Parathyroid adenoma (tissue), 2 donors: ENCODE measurements at regions not wholly inside any gene's neighbourhood (a gene's known extent, or its start where the extent isn't known, plus 50 kb on each side); places are given as distances from the start of the nearest gene placed in this dataset.

Experiments used
- H2AFZ ChIP-seq: fragments of 300-600 bp; sonication (generic); one replicate; pipeline ENCODE4 v1.7.0; 2017; ENCODE audit warnings: antibody characterized with exemption, mild to moderate bottlenecking
- H3K27ac ChIP-seq: fragments of 300-600 bp; sonication (generic); one replicate; pipeline ENCODE4 v1.7.0; 2017
- H3K27me3 ChIP-seq: fragments of 300-600 bp; sonication (generic); one replicate; pipeline ENCODE4 v1.7.0; 2017; ENCODE audit warnings: low read length; ENCODE audit not compliant: control insufficient read depth, insufficient read depth
- H3K36me3 ChIP-seq: fragments of 300-600 bp; sonication (generic); one replicate; pipeline ENCODE4 v1.7.0; 2017; ENCODE audit warnings: low read length; ENCODE audit not compliant: control insufficient read depth, insufficient read depth
- H3K4me1 ChIP-seq: fragments of 300-600 bp; sonication (generic); one replicate; pipeline ENCODE4 v1.7.0; 2017; ENCODE audit warnings: control low read depth
- H3K4me2 ChIP-seq: fragments of 300-600 bp; sonication (generic); one replicate; pipeline ENCODE4 v1.7.0; 2017; ENCODE audit warnings: low read length
- H3K4me3 ChIP-seq: fragments of 300-600 bp; sonication (generic); one replicate; pipeline ENCODE4 v1.7.0; 2017; ENCODE audit warnings: low read depth, low read length
- H3K79me2 ChIP-seq: fragments of 300-600 bp; sonication (generic); one replicate; pipeline ENCODE4 v1.7.0; 2017; ENCODE audit warnings: control low read depth
- H3K9ac ChIP-seq: fragments of 300-600 bp; sonication (generic); one replicate; pipeline ENCODE4 v1.7.0; 2017; ENCODE audit warnings: mild to moderate bottlenecking
- H3K9me3 ChIP-seq: fragments of 300-600 bp; sonication (generic); one replicate; pipeline ENCODE4 v1.7.0; 2017; ENCODE audit warnings: low read length; ENCODE audit not compliant: control insufficient read depth
- TF ChIP-seq, protein P1 (sequence below): fragments of 300-600 bp; sonication (generic); IDR thresholded peaks from one replicate; pipeline ENCODE4 v1.7.0; 2017; ENCODE audit warnings: antibody characterized with exemption, mild to moderate bottlenecking
- donor health status: primary hyperparathyroidism.

DNA sequence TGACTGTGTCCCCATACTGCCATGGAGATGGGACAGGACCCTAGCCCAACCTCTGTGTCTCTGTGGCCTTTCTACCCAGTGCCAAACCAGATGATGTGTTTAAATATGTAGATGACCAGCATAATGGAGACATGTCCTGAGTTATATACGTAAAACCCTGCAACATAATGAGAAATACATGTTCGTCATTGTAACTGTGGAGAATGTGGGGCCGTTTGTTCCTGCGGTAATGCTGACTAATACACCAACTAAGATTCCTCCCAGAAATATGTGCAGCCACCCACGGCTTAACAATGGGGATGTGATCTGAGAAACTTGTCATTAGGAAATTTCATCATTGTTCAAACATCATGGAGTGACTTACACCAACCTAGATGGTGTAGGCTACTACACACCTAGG lies 71.7 kb upstream of the SIM2 start:
- no peaks in the 10 kb centered on the region for H3K4me1 ChIP-seq
- H3K27me3 ChIP-seq, result no peaks in the 10 kb centered on the region
- no peaks in the 10 kb centered on the region for H3K79me2 ChIP-seq
- no peaks in the 10 kb centered on the region for H3K36me3 ChIP-seq
- no peak overlapping the region for H3K4me3 ChIP-seq
- no peak overlapping the region for H3K4me2 ChIP-seq
- H2AFZ ChIP-seq, result no peak overlapping the region
- H3K27ac ChIP-seq, result no peak overlapping the region
- no peaks in the 10 kb centered on the region for H3K9me3 ChIP-seq
- H3K9ac ChIP-seq, result no peak overlapping the region
- TF ChIP-seq, protein P1, sequence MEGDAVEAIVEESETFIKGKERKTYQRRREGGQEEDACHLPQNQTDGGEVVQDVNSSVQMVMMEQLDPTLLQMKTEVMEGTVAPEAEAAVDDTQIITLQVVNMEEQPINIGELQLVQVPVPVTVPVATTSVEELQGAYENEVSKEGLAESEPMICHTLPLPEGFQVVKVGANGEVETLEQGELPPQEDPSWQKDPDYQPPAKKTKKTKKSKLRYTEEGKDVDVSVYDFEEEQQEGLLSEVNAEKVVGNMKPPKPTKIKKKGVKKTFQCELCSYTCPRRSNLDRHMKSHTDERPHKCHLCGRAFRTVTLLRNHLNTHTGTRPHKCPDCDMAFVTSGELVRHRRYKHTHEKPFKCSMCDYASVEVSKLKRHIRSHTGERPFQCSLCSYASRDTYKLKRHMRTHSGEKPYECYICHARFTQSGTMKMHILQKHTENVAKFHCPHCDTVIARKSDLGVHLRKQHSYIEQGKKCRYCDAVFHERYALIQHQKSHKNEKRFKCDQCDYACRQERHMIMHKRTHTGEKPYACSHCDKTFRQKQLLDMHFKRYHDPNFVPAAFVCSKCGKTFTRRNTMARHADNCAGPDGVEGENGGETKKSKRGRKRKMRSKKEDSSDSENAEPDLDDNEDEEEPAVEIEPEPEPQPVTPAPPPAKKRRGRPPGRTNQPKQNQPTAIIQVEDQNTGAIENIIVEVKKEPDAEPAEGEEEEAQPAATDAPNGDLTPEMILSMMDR, result no peak

DNA sequence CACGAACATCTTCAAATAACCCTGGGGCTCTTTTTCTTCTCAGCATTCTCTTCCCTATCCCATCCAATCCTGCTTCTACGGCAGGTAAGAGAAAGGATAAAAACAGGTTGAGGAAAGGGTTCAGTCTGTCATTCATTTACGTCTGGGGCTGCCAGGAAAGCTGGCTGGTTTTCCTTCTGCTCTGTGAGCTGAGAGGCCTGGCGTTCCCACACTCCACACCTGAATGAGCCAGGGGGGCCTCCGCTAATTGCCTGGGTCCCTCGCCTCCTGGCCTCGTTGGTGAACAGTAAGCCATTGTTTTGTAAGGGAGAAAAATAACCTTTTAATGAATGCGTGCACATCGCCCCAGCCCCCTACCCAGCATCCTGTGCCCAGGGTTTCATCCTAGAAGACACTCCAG lies 70.8 kb upstream of the SIM2 start:
- Histone ChIP-seq H3K27ac (no peak overlapping the region), H3K79me2 (no peaks in the 10 kb centered on the region)

DNA sequence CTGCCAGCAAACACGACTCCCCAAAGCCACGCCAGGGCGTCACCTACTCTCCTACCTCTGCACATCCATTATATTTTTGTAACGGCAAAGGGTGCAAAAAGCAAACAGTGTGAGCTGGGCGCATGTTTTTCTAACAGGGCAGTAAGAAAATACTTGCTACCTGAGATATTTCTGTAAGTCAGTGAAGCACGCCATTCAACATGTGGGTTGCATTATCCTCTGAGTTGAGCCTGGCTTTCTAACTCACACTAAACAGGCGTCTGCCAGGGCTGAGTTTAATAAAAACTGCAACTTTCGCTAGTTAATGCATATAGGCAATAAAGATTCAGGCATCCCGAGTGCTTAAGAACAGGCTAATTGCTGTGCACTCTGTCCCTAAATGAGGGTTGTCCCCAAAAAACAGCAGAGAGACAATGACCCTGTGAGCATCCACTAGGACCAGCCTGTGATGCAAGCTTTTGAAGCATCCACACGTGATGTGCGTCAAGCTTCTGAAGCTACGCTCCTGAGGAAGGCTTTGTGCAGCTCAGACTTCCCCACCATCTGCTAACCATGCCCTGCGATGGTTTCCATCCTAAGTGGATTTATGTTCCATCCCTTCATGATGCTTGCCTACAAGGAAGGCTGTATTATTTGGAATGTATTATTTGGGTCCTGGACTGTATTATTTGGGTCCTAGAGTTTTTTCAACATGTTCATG lies 70.0 kb upstream of the SIM2 start:
- Histone ChIP-seq H3K9me3 (no peaks in the 10 kb centered on the region), H3K36me3 (no peaks in the 10 kb centered on the region), H3K4me3 (no peak overlapping the region), H3K4me2 (no peak overlapping the region), H2AFZ (no peak overlapping the region), H3K27ac (no peak overlapping the region), H3K79me2 (no peaks in the 10 kb centered on the region), H3K4me1 (no peaks in the 10 kb centered on the region), H3K27me3 (no peaks in the 10 kb centered on the region), H3K9ac (no peak overlapping the region)
- TF ChIP-seq, protein P1, result no peak

More for the DNA sequence above, 70.8 kb upstream of the SIM2 start:
- Histone ChIP-seq H2AFZ (no peak overlapping the region), H3K4me1 (no peaks in the 10 kb centered on the region), H3K9ac (no peak overlapping the region), H3K36me3 (no peaks in the 10 kb centered on the region), H3K9me3 (no peaks in the 10 kb centered on the region), H3K4me3 (no peak overlapping the region), H3K27me3 (no peaks in the 10 kb centered on the region), H3K4me2 (no peak overlapping the region)
- TF ChIP-seq, protein P1, result no peak

DNA sequence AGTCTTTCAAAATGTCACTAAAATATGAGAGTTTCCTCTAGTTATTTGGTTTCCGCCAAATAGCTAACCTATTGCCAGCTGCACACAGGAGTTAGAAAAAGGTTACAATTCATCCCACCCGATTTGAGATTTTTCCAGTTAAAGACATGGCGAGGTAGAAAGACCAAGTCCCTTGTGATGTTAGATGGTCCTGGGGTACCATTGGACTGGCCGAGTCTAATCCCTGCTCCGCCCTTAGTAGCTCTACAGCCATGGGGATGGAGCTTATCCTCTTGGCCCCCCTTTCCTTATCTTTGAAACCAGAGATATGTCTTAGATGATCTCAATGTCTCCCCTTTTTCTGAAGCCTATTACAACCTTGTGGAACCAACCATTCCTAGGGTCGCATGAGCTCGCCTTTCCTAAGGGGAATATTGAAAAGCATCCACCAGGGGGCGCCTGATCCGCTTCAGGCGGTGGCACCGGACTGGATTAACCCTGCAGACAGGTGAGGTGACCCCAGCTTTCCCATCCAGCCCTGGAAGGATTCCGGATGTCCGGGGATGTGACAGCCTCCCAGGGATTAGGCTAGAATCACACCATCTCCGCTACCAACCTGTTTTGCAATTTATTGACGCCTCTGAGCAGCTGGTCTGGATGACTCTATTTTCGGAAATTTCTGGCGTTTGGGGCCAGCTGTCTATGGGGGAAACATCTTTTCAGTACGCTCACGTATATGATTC lies 68.3 kb upstream of the SIM2 start:
- TF ChIP-seq, protein P1, result peak; percentile 59
- H3K27me3 ChIP-seq, result no peaks in the 10 kb centered on the region
- H3K4me3 ChIP-seq, result no peak overlapping the region
- H3K4me2 ChIP-seq, result no peak overlapping the region
- no peaks in the 10 kb centered on the region for H3K9me3 ChIP-seq
- H3K4me1 ChIP-seq, result no peaks in the 10 kb centered on the region
- no peaks in the 10 kb centered on the region for H3K79me2 ChIP-seq
- no peak overlapping the region for H3K9ac ChIP-seq
- no peak overlapping the region for H2AFZ ChIP-seq
- H3K27ac ChIP-seq, result no peak overlapping the region
- no peaks in the 10 kb centered on the region for H3K36me3 ChIP-seq
